HepG2 (cell line): ENCODE measurements at regions not wholly inside any gene's neighbourhood (a gene's known extent, or its start where the extent isn't known, plus 50 kb on each side); places are given as distances from the start of the nearest gene placed in this dataset.
"Not testable (repeated sequence)": the region's sequence is repeated elsewhere in the genome, so short reads cannot be mapped to it uniquely, and the experiment has no call there.

Source experiments
- ATAC-seq: fragments of 200-7000 bp; cut with Tn5 transposase; 3 replicates; pipeline ENCODE4 v1.9.1; 2020; ENCODE audit warnings: mild to moderate bottlenecking, moderate library complexity
- BruUV-seq: library from RNA; stranded (reverse); fragments of 400-500 nt; replicated peaks from 2 replicates; lab custom pipeline; 2021; lab: Mats Ljungman, UMichigan
- CTCF ChIA-PET: fragments of 300-600 bp; formaldehyde crosslinking; extraction: SDS; loops from one replicate; lab custom pipeline; 2021; ENCODE audit warnings: low total read pairs, inconsistent platforms, low intra/inter-chr PET ratio; lab: Yijun Ruan, JAX
- POLR2A ChIA-PET: fragments of 350-600 bp; sonication (Branson Sonifier 250); formaldehyde crosslinking; loops from one replicate; lab custom pipeline; 2020; ENCODE audit warnings: antibody characterized with exemption, inconsistent platforms; lab: Yijun Ruan, JAX
- DNase-seq: peaks from one replicate; pipeline ENCODE4 v3.0.0-alpha.2; 2015; ENCODE audit warnings: low spot score
- FAIRE-seq: peaks from 3 replicates; lab custom pipeline; 2011; peaks lifted over from hg19 to GRCh38; lab: Jason Lieb, UNC
- H2AFZ ChIP-seq: one replicate; pipeline ENCODE4 v1.6.1; 2011; ENCODE audit warnings: low read length, inconsistent platforms
- H3K27ac ChIP-seq: fragments of 300-600 bp; 3 replicates; pipeline ENCODE4 v1.8.0; 2011; ENCODE audit warnings: mixed run types, mild to moderate bottlenecking, mixed read lengths, low read length, inconsistent platforms; ENCODE audit not compliant: insufficient read depth; ENCODE audit errors: extremely low read length
- H3K27me3 ChIP-seq, 2 experiments: fragments of 200-600 bp in 1 of 2; 2 replicates in 1 of 2; 3 replicates in 1 of 2; pipeline versions ENCODE4 v1.6.0 to v1.8.0; 2011; ENCODE audit warnings: low read length in 2 of 2, mild to moderate bottlenecking in 2 of 2, moderate library complexity in 2 of 2, inconsistent platforms in 1 of 2; ENCODE audit not compliant: insufficient read depth in 2 of 2, control insufficient read depth in 1 of 2
- H3K36me3 ChIP-seq, 2 experiments: fragments of 200-600 bp in 1 of 2; replicated peaks in 1 of 2; 2 replicates in 1 of 2; 3 replicates in 1 of 2; pipeline versions ENCODE4 v1.5.1 to v1.8.0; 2011; ENCODE audit warnings: low read length in 2 of 2, inconsistent platforms in 1 of 2; ENCODE audit not compliant: insufficient read depth in 2 of 2, control insufficient read depth in 1 of 2
- H3K4me1 ChIP-seq: 2 replicates; pipeline ENCODE4 v1.5.1; 2012; ENCODE audit warnings: low read length, inconsistent platforms; ENCODE audit not compliant: insufficient read depth
- H3K4me2 ChIP-seq: 2 replicates; pipeline ENCODE4 v1.6.0; 2011; ENCODE audit warnings: low read depth, low read length, inconsistent platforms
- H3K4me3 ChIP-seq, 3 experiments: fragments of 200-600 bp in 1 of 3; sonication (generic), shearing (Covaris generic) in 1 of 3; replicated peaks in 1 of 3; 2 replicates each; pipeline ENCODE4 v1.5.1; 2011 to 2016; ENCODE audit warnings: low read length in 3 of 3, inconsistent platforms in 2 of 3, low read depth in 2 of 3, mild to moderate bottlenecking in 2 of 3, control low read depth in 1 of 3, mixed read lengths in 1 of 3; ENCODE audit not compliant: insufficient read depth in 1 of 3
- H3K79me2 ChIP-seq: one replicate; pipeline ENCODE4 v1.6.1; 2011; ENCODE audit warnings: low read length, inconsistent platforms; ENCODE audit not compliant: insufficient read depth
- H3K9ac ChIP-seq: 2 replicates; pipeline ENCODE4 v1.6.0; 2011; ENCODE audit warnings: mild to moderate bottlenecking, low read depth, low read length, inconsistent platforms; ENCODE audit not compliant: insufficient read depth
- H3K9me3 ChIP-seq: 2 replicates; pipeline ENCODE4 v1.5.1; 2012; ENCODE audit warnings: mild to moderate bottlenecking, low read length
- H4K20me1 ChIP-seq: 2 replicates; pipeline ENCODE4 v1.6.0; 2011; ENCODE audit warnings: inconsistent platforms, mild to moderate bottlenecking, low read length, moderate library complexity; ENCODE audit not compliant: insufficient read depth
- ATF1 ChIP-seq: IDR thresholded peaks from 2 replicates; pipeline ENCODE4 v1.6.1; 2016; ENCODE audit warnings: mild to moderate bottlenecking, control low read depth
- HBP1 ChIP-seq: IDR thresholded peaks from 2 replicates; pipeline ENCODE4 v1.6.1; 2016; ENCODE audit warnings: low read depth, control low read depth
- IRF1 ChIP-seq: sonication (generic); formaldehyde crosslinking; IDR thresholded peaks from 2 replicates; pipeline ENCODE4 v1.4.0; 2020; ENCODE audit warnings: low read depth, mild to moderate bottlenecking, missing genetic modification reagents
- KDM6A ChIP-seq: IDR thresholded peaks from 2 replicates; pipeline ENCODE4 v1.6.1; 2016; ENCODE audit warnings: low read depth
- RBFOX2 ChIP-seq: fragments of 200-400 bp; formaldehyde crosslinking; IDR thresholded peaks from 2 replicates; pipeline ENCODE4 v1.6.1; 2017; ENCODE audit warnings: low read depth, mild to moderate bottlenecking, low read length
- SMARCC2 ChIP-seq: fragments of 450-650 bp; IDR thresholded peaks from 2 replicates; pipeline ENCODE4 v1.6.1; 2017; ENCODE audit warnings: antibody characterized with exemption, mild to moderate bottlenecking
- SMC3 ChIP-seq: IDR thresholded peaks from 2 replicates; pipeline ENCODE4 v1.6.1; 2011; ENCODE audit warnings: low read length, improper control_type of control experiment
- SNRNP70 ChIP-seq: fragments of 200-400 bp; formaldehyde crosslinking; IDR thresholded peaks from 2 replicates; pipeline ENCODE4 v1.6.1; 2017; ENCODE audit warnings: mild to moderate bottlenecking, low read depth, low read length, moderate library complexity
- ZMYM4 ChIP-seq: sonication (generic); formaldehyde crosslinking; IDR thresholded peaks from 2 replicates; pipeline ENCODE4 v1.8.1; 2023; ENCODE audit warnings: mild to moderate bottlenecking, missing genetic modification reagents
- ZNF24 ChIP-seq: fragments of 450-650 bp; IDR thresholded peaks from 2 replicates; pipeline ENCODE4 v1.6.1; 2017; ENCODE audit warnings: antibody characterized with exemption, mild to moderate bottlenecking
- WGBS: methylation state at CpG from one replicate; pipeline ENCODE4 v1.1.6; 2017; ENCODE audit warnings: low lambda C conversion rate; 5-methylcytosine and 5-hydroxymethylcytosine counted together
- in situ Hi-C: cut with HindIII; loops from 2 replicates; pipeline ENCODE4 v1.10.0; 2017; ENCODE audit warnings: low pct_unique_long_range_greater_than_20kb; ENCODE audit not compliant: extremely low pct_ligation_motif_present
- intact Hi-C: fragments of 100-400 bp; cut with micrococcal nuclease; formaldehyde crosslinking; loops from one replicate; pipeline ENCODE4 v1.10.0; 2022; ENCODE audit not compliant: unreplicated experiment

DNA sequence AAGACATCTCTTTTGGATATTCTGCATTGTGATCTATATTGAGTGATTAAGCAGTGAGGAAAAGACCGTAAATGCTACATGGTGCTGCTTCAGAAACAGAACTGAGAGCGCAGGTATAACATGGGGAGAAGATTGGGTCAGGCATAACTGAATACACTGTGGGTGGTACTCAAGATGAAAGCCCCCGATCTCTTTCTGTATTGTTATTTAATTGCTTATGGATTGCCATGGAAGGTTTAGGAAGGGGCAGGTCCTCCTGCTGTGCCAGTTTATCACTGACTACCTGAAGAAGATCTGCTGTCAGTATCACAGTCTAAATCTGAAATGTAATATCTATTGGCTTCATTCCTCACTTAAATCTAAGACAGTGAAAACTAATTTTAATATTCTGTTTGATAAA is 1568.7 kb upstream of the CELF4 start:
- H3K36me3 ChIP-seq, result no peaks in the 10 kb centered on the region
- 48% methylated on average over 3 of the region's 3 CpGs for WGBS
- H3K4me1 ChIP-seq, result no peaks in the 10 kb centered on the region
- CTCF ChIA-PET, result no interaction called here
- H3K9ac ChIP-seq, result no peak overlapping the region
- no peak overlapping the region for H3K27ac ChIP-seq
- in situ Hi-C loops, result no loop called here
- no peaks in the 10 kb centered on the region; a peak in 1 of 5 replicates for H3K27me3 ChIP-seq
- no peak overlapping the region for H2AFZ ChIP-seq
- POLR2A ChIA-PET, result no interaction called here
- TF ChIP-seq KDM6A (CRISPR knock-in tag), result no peak
- TF ChIP-seq SMARCC2, result no peak
- no peak for TF ChIP-seq ATF1 (CRISPR knock-in tag)
- H3K4me3 ChIP-seq, result no peak overlapping the region
- no TSS peak for BruUV-seq
- no peaks in the 10 kb centered on the region for H3K79me2 ChIP-seq
- H4K20me1 ChIP-seq, result no peaks in the 10 kb centered on the region
- ATAC-seq, result no peak
- no peaks in the 10 kb centered on the region for H3K9me3 ChIP-seq
- no peak for FAIRE-seq
- no peak overlapping the region for H3K4me2 ChIP-seq
- no peak for DNase-seq
- intact Hi-C loops, result no loop called here

- H3K4me3 ChIP-seq, H3K27ac ChIP-seq, FAIRE-seq, in situ Hi-C loops, H3K36me3 ChIP-seq, H3K4me1 ChIP-seq, H3K27me3 ChIP-seq, CTCF ChIA-PET, H4K20me1 ChIP-seq, BruUV-seq, H3K79me2 ChIP-seq, ATAC-seq, H3K4me2 ChIP-seq, H3K9ac ChIP-seq, H3K9me3 ChIP-seq, H2AFZ ChIP-seq, POLR2A ChIA-PET, intact Hi-C loops, DNase-seq: not testable (repeated sequence)
- 0% methylated on average over 3 of the region's 3 CpGs for WGBS
These were observed 1561.9 kb upstream of the CELF4 start for GRCh38 chr18:39127538-39127937.

GRCh38 chr18:39113790-39114189 is 1548.2 kb upstream of the CELF4 start:
- Histone ChIP-seq H2AFZ (no peak overlapping the region), H3K79me2 (no peaks in the 10 kb centered on the region), H3K4me2 (no peak overlapping the region), H4K20me1 (no peaks in the 10 kb centered on the region), H3K4me1 (no peaks in the 10 kb centered on the region), H3K9me3 (no peaks in the 10 kb centered on the region), H3K36me3 (no peaks in the 10 kb centered on the region), H3K9ac (no peak overlapping the region), H3K4me3 (no peak overlapping the region), H3K27me3 (no peaks in the 10 kb centered on the region; a peak in 1 of 5 replicates), H3K27ac (no peak overlapping the region)
- DNase-seq (no peak), ATAC-seq (no peak), FAIRE-seq (no peak)
- CTCF ChIA-PET, result no interaction called here
- WGBS, result 0% methylated on average over 1 of the region's 1 CpG
- in situ Hi-C loops (no loop called here), intact Hi-C loops (no loop called here)
- BruUV-seq, result no TSS peak
- POLR2A ChIA-PET, result no interaction called here
- TF ChIP-seq RBFOX2 (no peak), SNRNP70 (no peak), HBP1 (no peak), IRF1 (CRISPR knock-in tag) (no peak), ZMYM4 (CRISPR knock-in tag) (no peak), ZNF24 (no peak), SMC3 (no peak)
